SK-N-SH treated with all-trans-retinoic acid at 6 μM for 48 hours (cell line): ENCODE measurements at regions not wholly inside any gene's neighbourhood (a gene's known extent, or its start where the extent isn't known, plus 50 kb on each side); places are given as distances from the start of the nearest gene placed in this dataset.

Source experiments
- ATAC-seq: fragments of 200-7000 bp; cut with Tn5 transposase; 3 replicates; pipeline ENCODE4 v1.9.1; 2020; ENCODE audit warnings: mild to moderate bottlenecking, moderate library complexity
- ARNTL ChIP-seq: fragments of 450-650 bp; formaldehyde crosslinking; IDR thresholded peaks from 2 replicates; pipeline ENCODE4 v1.5.0; 2020; ENCODE audit warnings: low read depth, mild to moderate bottlenecking, moderate library complexity, borderline replicate concordance
- BACH2 ChIP-seq: fragments of 250-450 bp; sonication (Bioruptor Pico); IDR thresholded peaks from 2 replicates; pipeline ENCODE4 v1.9.0; 2021; ENCODE audit warnings: mild to moderate bottlenecking, borderline replicate concordance
- CSDC2 ChIP-seq: fragments of 250-450 bp; sonication (Bioruptor Pico); IDR thresholded peaks from 2 replicates; pipeline ENCODE4 v1.5.0; 2020; ENCODE audit warnings: mild to moderate bottlenecking, moderate library complexity
- ESRRG ChIP-seq: fragments of 250-450 bp; sonication (Bioruptor Pico); IDR thresholded peaks from 2 replicates; pipeline ENCODE4 v1.6.1; 2021; ENCODE audit warnings: mild to moderate bottlenecking
- GLIS3 ChIP-seq: fragments of 250-450 bp; sonication (Bioruptor Pico); IDR thresholded peaks from 2 replicates; pipeline ENCODE4 v1.5.0; 2020; ENCODE audit warnings: mild to moderate bottlenecking, moderate library complexity
- ISL1 ChIP-seq: fragments of 250-450 bp; sonication (Bioruptor Pico); IDR thresholded peaks from 2 replicates; pipeline ENCODE4 v2.1.2; 2022; ENCODE audit warnings: mild to moderate bottlenecking, moderate library complexity
- OSR1 ChIP-seq: fragments of 250-450 bp; sonication (Bioruptor Pico); IDR thresholded peaks from 2 replicates; pipeline ENCODE4 v1.8.0; 2022; ENCODE audit warnings: moderate library complexity, mild to moderate bottlenecking, inconsistent platforms
- PATZ1 ChIP-seq: fragments of 250-450 bp; sonication (Bioruptor Pico); IDR thresholded peaks from 2 replicates; pipeline ENCODE4 v1.8.0; 2020; ENCODE audit warnings: mild to moderate bottlenecking, moderate library complexity, borderline replicate concordance
- POU6F1 ChIP-seq: fragments of 250-450 bp; sonication (Bioruptor Pico); IDR thresholded peaks from 2 replicates; pipeline ENCODE4 v1.8.0; 2021; ENCODE audit warnings: low read depth, mild to moderate bottlenecking, moderate library complexity, borderline replicate concordance
- PPARA ChIP-seq: fragments of 250-450 bp; sonication (Bioruptor Pico); IDR thresholded peaks from 2 replicates; pipeline ENCODE4 v1.5.0; 2020; ENCODE audit warnings: mild to moderate bottlenecking, borderline replicate concordance
- RARB ChIP-seq: fragments of 250-450 bp; sonication (Bioruptor Pico); IDR thresholded peaks from 2 replicates; pipeline ENCODE4 v1.8.0; 2021; ENCODE audit warnings: mild to moderate bottlenecking, moderate library complexity
- SNAI2 ChIP-seq: fragments of 250-450 bp; sonication (Bioruptor Pico); IDR thresholded peaks from 2 replicates; pipeline ENCODE4 v1.5.0; 2020; ENCODE audit warnings: mild to moderate bottlenecking, moderate library complexity
- TCF4 ChIP-seq: fragments of 250-450 bp; sonication (Bioruptor Pico); IDR thresholded peaks from 2 replicates; pipeline ENCODE4 v1.8.0; 2021; ENCODE audit warnings: mild to moderate bottlenecking, moderate library complexity, borderline replicate concordance
- TOX ChIP-seq: fragments of 250-450 bp; sonication (Bioruptor Pico); IDR thresholded peaks from 2 replicates; pipeline ENCODE4 v1.8.0; 2021; ENCODE audit warnings: mild to moderate bottlenecking, moderate library complexity, borderline replicate concordance
- ZFP3 ChIP-seq: fragments of 250-450 bp; sonication (Bioruptor Pico); IDR thresholded peaks from 2 replicates; pipeline ENCODE4 v1.5.0; 2020; ENCODE audit warnings: mild to moderate bottlenecking, moderate library complexity
- ZFP30 ChIP-seq: fragments of 450-650 bp; formaldehyde crosslinking; IDR thresholded peaks from 2 replicates; pipeline ENCODE4 v1.5.0; 2022; ENCODE audit warnings: mild to moderate bottlenecking, moderate library complexity
- ZNF565 ChIP-seq: fragments of 450-650 bp; formaldehyde crosslinking; conservative IDR thresholded peaks from 2 replicates; pipeline ENCODE4 v1.5.0; 2020; ENCODE audit warnings: low read depth, mild to moderate bottlenecking, moderate library complexity
- ZNF70 ChIP-seq: fragments of 450-650 bp; formaldehyde crosslinking; IDR thresholded peaks from 2 replicates; pipeline ENCODE4 v1.5.0; 2020; ENCODE audit warnings: mild to moderate bottlenecking, moderate library complexity
- ZNF8 ChIP-seq: fragments of 450-650 bp; formaldehyde crosslinking; IDR thresholded peaks from 2 replicates; pipeline ENCODE4 v1.5.0; 2020; ENCODE audit warnings: mild to moderate bottlenecking, moderate library complexity
- TF ChIP-seq, protein P1 (sequence below): fragments of 250-450 bp; sonication (Bioruptor Pico); IDR thresholded peaks from 2 replicates; pipeline ENCODE4 v1.5.1; 2021; ENCODE audit warnings: mild to moderate bottlenecking, moderate library complexity
- TF ChIP-seq, protein P2 (sequence below): fragments of 250-450 bp; sonication (Bioruptor Pico); IDR thresholded peaks from 2 replicates; pipeline ENCODE4 v1.5.0; 2020; ENCODE audit warnings: mild to moderate bottlenecking, moderate library complexity

GRCh38 chr17:77328823-77329740, 188.3 kb downstream of the SEC14L1 start:
- ATAC-seq, result no peak
- TF ChIP-seq ZNF565 (CRISPR knock-in tag) (no peak), BACH2 (CRISPR knock-in tag) (no peak), ESRRG (CRISPR knock-in tag) (no peak), GLIS3 (CRISPR knock-in tag) (no peak), TCF4 (CRISPR knock-in tag) (no peak), CSDC2 (CRISPR knock-in tag) (no peak), ZFP30 (no peak), ARNTL (no peak), ZNF8 (CRISPR knock-in tag) (no peak), TOX (CRISPR knock-in tag) (no peak), ISL1 (CRISPR knock-in tag) (no peak), PPARA (CRISPR knock-in tag) (no peak), ZFP3 (CRISPR knock-in tag) (no peak), ZNF70 (CRISPR knock-in tag) (no peak), PATZ1 (CRISPR knock-in tag) (no peak), POU6F1 (no peak)
- TF ChIP-seq, protein P1, sequence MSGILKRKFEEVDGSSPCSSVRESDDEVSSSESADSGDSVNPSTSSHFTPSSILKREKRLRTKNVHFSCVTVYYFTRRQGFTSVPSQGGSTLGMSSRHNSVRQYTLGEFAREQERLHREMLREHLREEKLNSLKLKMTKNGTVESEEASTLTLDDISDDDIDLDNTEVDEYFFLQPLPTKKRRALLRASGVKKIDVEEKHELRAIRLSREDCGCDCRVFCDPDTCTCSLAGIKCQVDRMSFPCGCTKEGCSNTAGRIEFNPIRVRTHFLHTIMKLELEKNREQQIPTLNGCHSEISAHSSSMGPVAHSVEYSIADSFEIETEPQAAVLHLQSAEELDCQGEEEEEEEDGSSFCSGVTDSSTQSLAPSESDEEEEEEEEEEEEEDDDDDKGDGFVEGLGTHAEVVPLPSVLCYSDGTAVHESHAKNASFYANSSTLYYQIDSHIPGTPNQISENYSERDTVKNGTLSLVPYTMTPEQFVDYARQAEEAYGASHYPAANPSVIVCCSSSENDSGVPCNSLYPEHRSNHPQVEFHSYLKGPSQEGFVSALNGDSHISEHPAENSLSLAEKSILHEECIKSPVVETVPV, result no peak
- TF ChIP-seq, protein P2, sequence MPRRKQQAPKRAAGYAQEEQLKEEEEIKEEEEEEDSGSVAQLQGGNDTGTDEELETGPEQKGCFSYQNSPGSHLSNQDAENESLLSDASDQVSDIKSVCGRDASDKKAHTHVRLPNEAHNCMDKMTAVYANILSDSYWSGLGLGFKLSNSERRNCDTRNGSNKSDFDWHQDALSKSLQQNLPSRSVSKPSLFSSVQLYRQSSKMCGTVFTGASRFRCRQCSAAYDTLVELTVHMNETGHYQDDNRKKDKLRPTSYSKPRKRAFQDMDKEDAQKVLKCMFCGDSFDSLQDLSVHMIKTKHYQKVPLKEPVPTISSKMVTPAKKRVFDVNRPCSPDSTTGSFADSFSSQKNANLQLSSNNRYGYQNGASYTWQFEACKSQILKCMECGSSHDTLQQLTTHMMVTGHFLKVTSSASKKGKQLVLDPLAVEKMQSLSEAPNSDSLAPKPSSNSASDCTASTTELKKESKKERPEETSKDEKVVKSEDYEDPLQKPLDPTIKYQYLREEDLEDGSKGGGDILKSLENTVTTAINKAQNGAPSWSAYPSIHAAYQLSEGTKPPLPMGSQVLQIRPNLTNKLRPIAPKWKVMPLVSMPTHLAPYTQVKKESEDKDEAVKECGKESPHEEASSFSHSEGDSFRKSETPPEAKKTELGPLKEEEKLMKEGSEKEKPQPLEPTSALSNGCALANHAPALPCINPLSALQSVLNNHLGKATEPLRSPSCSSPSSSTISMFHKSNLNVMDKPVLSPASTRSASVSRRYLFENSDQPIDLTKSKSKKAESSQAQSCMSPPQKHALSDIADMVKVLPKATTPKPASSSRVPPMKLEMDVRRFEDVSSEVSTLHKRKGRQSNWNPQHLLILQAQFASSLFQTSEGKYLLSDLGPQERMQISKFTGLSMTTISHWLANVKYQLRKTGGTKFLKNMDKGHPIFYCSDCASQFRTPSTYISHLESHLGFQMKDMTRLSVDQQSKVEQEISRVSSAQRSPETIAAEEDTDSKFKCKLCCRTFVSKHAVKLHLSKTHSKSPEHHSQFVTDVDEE, result no peak

DNA sequence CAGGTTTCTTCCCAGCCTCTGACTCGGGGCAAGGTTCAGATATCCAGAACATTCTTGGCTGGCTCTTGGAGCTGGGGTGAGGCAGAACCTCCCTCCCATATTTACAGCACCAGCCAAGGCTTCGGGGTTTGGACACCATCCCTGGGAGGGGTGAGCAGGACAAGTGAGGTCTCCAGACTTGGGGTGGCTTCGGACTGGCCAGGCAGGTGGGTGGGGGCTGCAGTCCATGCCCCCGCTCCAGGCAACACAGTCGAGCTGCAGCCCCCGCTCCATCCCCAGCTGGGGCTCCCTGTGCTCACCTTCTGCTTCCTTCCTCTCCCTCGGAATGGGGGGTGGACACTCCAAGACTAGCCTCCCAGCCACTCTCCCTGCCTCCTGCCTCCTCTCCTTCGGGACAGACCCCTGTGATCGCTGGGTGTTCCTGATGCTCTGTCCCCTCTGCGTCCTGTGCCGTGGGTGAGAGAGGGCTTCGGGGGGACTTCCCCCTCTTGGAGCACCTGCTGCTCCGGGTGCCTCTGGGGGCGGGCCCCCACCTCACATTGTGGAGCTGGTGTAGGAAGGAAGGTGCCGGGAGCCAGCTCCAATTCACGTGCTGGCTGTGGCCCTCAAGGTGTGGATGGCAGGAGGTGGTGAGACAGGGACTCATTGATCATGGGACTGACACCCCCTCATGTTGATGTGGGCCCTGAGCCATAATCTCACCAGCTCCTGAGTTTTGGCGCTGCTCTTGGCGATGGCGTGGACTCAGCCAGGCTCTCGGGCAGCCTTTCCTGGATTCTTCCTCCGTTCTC, 189.2 kb downstream of the SEC14L1 start:
- TF ChIP-seq TCF4 (CRISPR knock-in tag) (no peak), ZNF70 (CRISPR knock-in tag) (no peak), OSR1 (CRISPR knock-in tag) (no peak), RARB (CRISPR knock-in tag) (no peak), ZFP30 (no peak), SNAI2 (CRISPR knock-in tag) (no peak), ISL1 (CRISPR knock-in tag) (no peak), ARNTL (no peak), GLIS3 (CRISPR knock-in tag) (no peak), TOX (CRISPR knock-in tag) (no peak), PATZ1 (CRISPR knock-in tag) (no peak), PPARA (CRISPR knock-in tag) (no peak), ZNF8 (CRISPR knock-in tag) (no peak)
- TF ChIP-seq, protein P1, result no peak
- TF ChIP-seq, protein P2, result no peak
- TF ChIP-seq, all 23 proteins: peak for 0
- no peak for ATAC-seq
